Dermis microvascular lymphatic vessel endothelial cell (primary cell): ENCODE measurements at regions not wholly inside any gene's neighbourhood (a gene's known extent, or its start where the extent isn't known, plus 50 kb on each side); places are given as distances from the start of the nearest gene placed in this dataset.

ENCODE experiments used
- DNase-seq, 2 donors: peaks; one replicate each; pipeline versions ENCODE4 v3.0.0 to v3.0.0-alpha.2; 2010; ENCODE audit warnings: low read depth in 2 of 2

DNA sequence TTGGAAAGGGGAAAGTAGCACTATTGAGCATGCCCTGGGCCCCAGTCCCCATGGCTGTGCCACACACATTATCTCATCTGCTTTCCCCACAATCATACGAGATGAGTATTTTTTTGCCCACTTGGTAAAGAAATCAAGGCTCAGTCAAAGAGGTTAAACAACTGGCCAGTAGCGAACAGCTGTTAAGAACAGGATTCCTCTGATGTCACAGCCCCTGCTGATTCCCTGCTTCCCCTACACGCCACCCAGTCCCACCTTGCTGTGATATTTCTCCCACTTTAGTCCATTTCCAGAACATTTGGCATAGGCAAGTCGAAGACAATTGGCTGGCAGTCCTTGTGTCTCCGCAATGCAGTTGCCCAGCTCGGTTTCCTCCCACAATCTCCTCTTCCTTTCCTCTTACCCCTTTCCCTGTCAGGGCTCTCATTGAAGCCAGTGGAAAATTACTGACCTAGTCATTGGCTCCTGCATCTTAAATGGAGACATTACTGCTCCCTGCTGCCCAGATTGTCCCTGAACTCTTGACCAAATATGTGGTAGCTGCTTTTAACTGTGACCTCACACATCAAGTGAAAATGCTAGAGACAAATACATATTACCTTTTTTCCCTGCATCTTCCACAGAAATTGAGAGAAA, 56.5 kb upstream of the EEPD1 start:
- DNase-seq = peak in 1 of 2 donors; percentile 17

DNA sequence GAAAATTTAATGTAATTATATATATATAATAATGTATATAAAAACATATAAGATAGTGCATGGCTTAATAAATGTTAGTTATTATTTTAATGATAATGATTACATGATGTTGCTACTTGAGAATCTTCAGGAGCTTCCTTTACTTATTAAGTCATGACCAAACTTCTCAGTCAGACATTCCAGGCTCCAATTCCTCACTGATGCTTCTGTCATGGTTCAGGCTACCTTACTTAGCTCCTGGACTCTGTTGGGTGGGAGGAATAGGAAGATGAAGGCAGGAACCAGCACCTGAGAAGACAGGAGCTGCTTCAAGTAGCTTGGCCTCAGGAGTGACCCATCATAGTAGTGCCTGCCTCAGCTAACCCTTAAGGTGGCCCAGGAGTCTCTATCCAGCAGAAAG, 55.0 kb upstream of the EEPD1 start:
- no peak for DNase-seq

DNA sequence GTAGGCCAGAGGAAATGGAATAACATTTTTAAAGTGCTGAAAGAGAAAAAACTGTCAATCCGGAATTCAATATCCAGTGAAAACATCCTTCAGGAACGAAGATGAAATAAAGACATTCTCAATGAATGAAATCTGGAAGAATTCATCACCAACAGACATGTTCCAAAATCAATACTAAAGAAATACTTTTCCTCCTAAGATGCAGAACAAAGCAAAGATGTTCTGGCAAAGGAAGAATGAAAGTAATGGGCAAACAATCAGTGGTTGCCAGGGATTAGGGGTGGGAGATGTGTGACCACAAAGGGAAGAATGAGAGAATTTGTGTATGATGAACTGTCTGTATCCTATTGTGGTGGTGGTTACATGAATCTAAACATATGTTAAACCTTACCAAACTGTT, 52.8 kb upstream of the EEPD1 start:
- DNase-seq = no peak

DNA sequence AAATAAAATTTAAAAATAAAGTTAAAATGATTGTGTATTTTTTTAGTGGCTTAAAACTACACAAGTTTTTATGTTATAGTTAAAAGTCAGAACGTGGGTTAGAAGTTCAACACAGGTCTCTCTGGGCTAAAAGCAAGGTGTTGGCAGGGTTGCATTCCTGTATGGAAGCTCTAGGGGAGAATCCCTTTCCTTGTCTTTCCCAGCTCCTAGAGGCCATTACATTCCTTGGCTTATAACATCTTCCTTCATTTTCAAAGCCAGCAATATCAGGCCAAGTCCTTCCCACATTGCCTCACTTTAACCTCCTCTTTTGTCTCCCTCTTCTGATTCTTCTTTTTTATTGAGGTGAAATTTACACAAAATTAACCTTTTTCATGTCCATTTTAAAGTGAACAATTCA, 52.4 kb upstream of the EEPD1 start:
- no peak for DNase-seq
